ENCODE measurements at regions not wholly inside any gene's neighbourhood (a gene's known extent, or its start where the extent isn't known, plus 50 kb on each side); places are given as distances from the start of the nearest gene placed in this dataset.

DNA sequence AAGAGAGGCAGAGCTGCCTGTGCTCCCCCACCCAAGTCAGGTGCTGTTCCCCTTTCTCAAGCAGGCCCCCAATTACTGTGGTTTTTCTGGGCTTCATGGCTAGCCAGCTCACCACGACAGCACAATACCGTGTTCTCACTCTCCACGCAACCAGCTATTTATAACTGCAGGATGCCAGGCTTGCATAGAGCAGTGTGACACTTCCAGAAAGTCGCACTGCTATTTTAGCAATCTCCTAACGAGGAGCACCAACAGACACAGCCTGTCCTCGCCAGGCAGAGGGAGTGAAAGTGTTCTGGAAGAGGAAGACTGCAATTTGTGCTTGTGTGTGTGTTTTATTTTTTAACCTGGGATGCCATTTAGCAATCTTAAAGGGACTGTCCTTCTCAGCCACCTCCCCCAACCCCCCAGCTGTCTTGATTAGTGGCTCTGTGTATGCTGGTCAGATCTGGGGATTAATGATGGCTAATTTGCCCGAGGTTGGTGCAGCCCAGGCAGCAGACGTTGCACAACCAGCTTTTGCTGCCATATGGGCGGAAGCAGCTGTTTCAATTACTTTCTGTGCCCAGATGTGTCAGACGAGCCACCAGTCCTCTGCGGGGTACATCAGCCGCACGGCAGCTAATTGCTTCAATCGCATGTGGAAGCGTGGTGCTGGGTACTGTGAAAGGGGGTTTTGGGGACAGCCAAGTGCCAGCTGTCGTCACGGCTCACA is 268.0 kb upstream of the ARRDC4 start:
- ChIA-PET CTCF (ENCODE audit: low intra/inter-chr PET ratio, low total read pairs) (no interaction called here), POLR2A (no interaction called here)
- H3K27ac ChIP-seq (ENCODE audit: extremely low read length, insufficient read depth, low read length), result no peak overlapping the region
- FAIRE-seq (no peak), ATAC-seq (no peak), DNase-seq (ENCODE audit: low spot score) (no peak)
- H2AFZ ChIP-seq (ENCODE audit: low read length), result no peak overlapping the region
- H3K9ac ChIP-seq (ENCODE audit: insufficient read depth, low read depth, low read length), result no peak overlapping the region
- no peaks in the 10 kb centered on the region for H3K36me3 ChIP-seq (replicated peaks in 1 of 2; ENCODE audit: control insufficient read depth in 1 of 2, insufficient read depth in 2 of 2, low read length in 2 of 2)
- WGBS (ENCODE audit: low lambda C conversion rate), result 22% methylated on average over 10 of the region's 17 CpGs
- H3K9me3 ChIP-seq (ENCODE audit: low read length), result peaks cover 34% of the 10 kb centered on the region
- H3K79me2 ChIP-seq (ENCODE audit: insufficient read depth, low read length), result no peaks in the 10 kb centered on the region
- no peaks in the 10 kb centered on the region for H3K27me3 ChIP-seq (ENCODE audit: control insufficient read depth in 1 of 2, insufficient read depth in 2 of 2, low read length in 2 of 2)
- H4K20me1 ChIP-seq (ENCODE audit: insufficient read depth, low read length), result no peaks in the 10 kb centered on the region
- no peaks in the 10 kb centered on the region for H3K4me1 ChIP-seq (ENCODE audit: insufficient read depth, low read length)
- no peak overlapping the region for H3K4me3 ChIP-seq (replicated peaks in 1 of 3; ENCODE audit: insufficient read depth in 1 of 3, low read depth in 2 of 3, low read length in 3 of 3)
- intact Hi-C loops (cut with micrococcal nuclease; ENCODE audit: unreplicated experiment), result no loop called here
- H3K4me2 ChIP-seq (ENCODE audit: low read depth, low read length), result no peak overlapping the region
- no TSS peak for BruUV-seq (replicated peaks)
- in situ Hi-C loops (cut with HindIII; ENCODE audit: extremely low pct_ligation_motif_present, low pct_unique_long_range_greater_than_20kb), result no loop called here
- TF ChIP-seq ZNF44 (CRISPR knock-in tag; IDR thresholded peaks at IDR 0.05), result no peak
- no peak for TF ChIP-seq ZNF883 (CRISPR knock-in tag; IDR thresholded peaks at IDR 0.05; ENCODE audit: not compliant biosample characterization)
- TF ChIP-seq, protein P1, sequence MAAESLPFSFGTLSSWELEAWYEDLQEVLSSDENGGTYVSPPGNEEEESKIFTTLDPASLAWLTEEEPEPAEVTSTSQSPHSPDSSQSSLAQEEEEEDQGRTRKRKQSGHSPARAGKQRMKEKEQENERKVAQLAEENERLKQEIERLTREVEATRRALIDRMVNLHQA (CRISPR knock-in tag; IDR thresholded peaks at IDR 0.05), result no peak
- TF ChIP-seq, protein P2, sequence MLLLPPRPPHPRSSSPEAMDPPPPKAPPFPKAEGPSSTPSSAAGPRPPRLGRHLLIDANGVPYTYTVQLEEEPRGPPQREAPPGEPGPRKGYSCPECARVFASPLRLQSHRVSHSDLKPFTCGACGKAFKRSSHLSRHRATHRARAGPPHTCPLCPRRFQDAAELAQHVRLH (CRISPR knock-in tag; IDR thresholded peaks at IDR 0.05; ENCODE audit: borderline replicate concordance, low read depth), result no peak
- TF ChIP-seq, protein P3, sequence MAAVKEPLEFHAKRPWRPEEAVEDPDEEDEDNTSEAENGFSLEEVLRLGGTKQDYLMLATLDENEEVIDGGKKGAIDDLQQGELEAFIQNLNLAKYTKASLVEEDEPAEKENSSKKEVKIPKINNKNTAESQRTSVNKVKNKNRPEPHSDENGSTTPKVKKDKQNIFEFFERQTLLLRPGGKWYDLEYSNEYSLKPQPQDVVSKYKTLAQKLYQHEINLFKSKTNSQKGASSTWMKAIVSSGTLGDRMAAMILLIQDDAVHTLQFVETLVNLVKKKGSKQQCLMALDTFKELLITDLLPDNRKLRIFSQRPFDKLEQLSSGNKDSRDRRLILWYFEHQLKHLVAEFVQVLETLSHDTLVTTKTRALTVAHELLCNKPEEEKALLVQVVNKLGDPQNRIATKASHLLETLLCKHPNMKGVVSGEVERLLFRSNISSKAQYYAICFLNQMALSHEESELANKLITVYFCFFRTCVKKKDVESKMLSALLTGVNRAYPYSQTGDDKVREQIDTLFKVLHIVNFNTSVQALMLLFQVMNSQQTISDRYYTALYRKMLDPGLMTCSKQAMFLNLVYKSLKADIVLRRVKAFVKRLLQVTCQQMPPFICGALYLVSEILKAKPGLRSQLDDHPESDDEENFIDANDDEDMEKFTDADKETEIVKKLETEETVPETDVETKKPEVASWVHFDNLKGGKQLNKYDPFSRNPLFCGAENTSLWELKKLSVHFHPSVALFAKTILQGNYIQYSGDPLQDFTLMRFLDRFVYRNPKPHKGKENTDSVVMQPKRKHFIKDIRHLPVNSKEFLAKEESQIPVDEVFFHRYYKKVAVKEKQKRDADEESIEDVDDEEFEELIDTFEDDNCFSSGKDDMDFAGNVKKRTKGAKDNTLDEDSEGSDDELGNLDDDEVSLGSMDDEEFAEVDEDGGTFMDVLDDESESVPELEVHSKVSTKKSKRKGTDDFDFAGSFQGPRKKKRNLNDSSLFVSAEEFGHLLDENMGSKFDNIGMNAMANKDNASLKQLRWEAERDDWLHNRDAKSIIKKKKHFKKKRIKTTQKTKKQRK (IDR thresholded peaks at IDR 0.05; ENCODE audit: low read length), result no peak
- no peak for TF ChIP-seq SRSF9 (IDR thresholded peaks at IDR 0.05; ENCODE audit: borderline replicate concordance, insufficient read depth, low read depth, low read length, poor library complexity, severe bottlenecking)
- TF ChIP-seq, protein P4, sequence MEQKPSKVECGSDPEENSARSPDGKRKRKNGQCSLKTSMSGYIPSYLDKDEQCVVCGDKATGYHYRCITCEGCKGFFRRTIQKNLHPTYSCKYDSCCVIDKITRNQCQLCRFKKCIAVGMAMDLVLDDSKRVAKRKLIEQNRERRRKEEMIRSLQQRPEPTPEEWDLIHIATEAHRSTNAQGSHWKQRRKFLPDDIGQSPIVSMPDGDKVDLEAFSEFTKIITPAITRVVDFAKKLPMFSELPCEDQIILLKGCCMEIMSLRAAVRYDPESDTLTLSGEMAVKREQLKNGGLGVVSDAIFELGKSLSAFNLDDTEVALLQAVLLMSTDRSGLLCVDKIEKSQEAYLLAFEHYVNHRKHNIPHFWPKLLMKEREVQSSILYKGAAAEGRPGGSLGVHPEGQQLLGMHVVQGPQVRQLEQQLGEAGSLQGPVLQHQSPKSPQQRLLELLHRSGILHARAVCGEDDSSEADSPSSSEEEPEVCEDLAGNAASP (CRISPR knock-in tag; IDR thresholded peaks at IDR 0.05; ENCODE audit: borderline replicate concordance), result no peak
- TF ChIP-seq, protein P5, sequence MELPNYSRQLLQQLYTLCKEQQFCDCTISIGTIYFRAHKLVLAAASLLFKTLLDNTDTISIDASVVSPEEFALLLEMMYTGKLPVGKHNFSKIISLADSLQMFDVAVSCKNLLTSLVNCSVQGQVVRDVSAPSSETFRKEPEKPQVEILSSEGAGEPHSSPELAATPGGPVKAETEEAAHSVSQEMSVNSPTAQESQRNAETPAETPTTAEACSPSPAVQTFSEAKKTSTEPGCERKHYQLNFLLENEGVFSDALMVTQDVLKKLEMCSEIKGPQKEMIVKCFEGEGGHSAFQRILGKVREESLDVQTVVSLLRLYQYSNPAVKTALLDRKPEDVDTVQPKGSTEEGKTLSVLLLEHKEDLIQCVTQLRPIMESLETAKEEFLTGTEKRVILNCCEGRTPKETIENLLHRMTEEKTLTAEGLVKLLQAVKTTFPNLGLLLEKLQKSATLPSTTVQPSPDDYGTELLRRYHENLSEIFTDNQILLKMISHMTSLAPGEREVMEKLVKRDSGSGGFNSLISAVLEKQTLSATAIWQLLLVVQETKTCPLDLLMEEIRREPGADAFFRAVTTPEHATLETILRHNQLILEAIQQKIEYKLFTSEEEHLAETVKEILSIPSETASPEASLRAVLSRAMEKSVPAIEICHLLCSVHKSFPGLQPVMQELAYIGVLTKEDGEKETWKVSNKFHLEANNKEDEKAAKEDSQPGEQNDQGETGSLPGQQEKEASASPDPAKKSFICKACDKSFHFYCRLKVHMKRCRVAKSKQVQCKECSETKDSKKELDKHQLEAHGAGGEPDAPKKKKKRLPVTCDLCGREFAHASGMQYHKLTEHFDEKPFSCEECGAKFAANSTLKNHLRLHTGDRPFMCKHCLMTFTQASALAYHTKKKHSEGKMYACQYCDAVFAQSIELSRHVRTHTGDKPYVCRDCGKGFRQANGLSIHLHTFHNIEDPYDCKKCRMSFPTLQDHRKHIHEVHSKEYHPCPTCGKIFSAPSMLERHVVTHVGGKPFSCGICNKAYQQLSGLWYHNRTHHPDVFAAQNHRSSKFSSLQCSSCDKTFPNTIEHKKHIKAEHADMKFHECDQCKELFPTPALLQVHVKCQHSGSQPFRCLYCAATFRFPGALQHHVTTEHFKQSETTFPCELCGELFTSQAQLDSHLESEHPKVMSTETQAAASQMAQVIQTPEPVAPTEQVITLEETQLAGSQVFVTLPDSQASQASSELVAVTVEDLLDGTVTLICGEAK (IDR thresholded peaks at IDR 0.05), result no peak
- TF ChIP-seq, protein P5 (CRISPR knock-in tag; IDR thresholded peaks at IDR 0.05), result no peak

Measured in HepG2 (cell line).